Fibroblast of upper back skin (primary cell): ENCODE measurements at regions not wholly inside any gene's neighbourhood (a gene's known extent, or its start where the extent isn't known, plus 50 kb on each side); places are given as distances from the start of the nearest gene placed in this dataset.
A peak's percentile ranks its signal among the peaks of the same experiment; 100 is the strongest.
"Not testable (repeated sequence)": the region's sequence is repeated elsewhere in the genome, so short reads cannot be mapped to it uniquely, and the experiment has no call there.

Source experiments
- DNase-seq: peaks from one replicate; pipeline ENCODE4 v3.0.0-alpha.2; 2013

- no peak for DNase-seq
Observed at GRCh38 chr5:58012102-58012501, 447.8 kb downstream of the PLK2 start.

DNA sequence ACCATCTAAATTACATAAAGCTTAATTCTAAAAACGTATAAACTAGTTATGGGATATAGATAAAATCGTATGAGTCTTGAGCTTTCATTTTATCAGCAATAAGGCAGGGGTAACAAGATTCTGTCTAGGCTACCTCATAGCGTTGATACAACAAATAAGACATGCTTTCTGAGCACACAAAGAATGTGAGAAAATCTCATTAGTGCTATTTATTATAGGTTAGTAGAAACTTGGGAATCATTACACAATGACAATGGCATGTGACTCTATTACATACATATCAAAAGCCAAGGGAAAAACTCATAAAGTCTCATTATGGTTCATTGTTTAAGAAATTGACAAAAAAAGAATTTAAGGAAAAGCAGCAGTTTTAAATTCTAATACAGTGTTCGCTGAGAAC is 448.6 kb downstream of the PLK2 start:
- DNase-seq: no peak

DNA sequence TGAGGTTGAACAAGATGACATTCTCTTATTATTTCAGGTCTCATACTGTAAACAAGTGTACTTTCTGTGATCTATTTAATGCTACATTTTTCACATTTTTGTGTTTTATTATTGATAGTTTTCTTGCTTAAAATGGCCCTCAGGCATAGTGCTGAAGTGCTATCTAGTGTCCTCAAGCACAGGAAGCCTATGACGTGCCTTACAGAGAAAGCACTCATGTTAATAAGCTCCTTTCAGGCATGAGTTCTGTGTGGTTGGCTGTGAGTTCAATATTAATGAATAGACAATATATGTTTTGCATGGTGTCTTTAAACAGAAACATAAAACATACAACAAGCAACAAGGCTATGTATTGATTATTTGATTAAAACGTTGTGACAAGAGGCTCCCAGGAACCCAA is 450.1 kb downstream of the PLK2 start:
- DNase-seq: no peak

- DNase-seq: no peak
Observed at GRCh38 chr5:58002323-58002722, 457.6 kb downstream of the PLK2 start.

GRCh38 chr5:57993866-57994265 is 466.0 kb downstream of the PLK2 start:
- DNase-seq: no peak

GRCh38 chr5:57989378-57989777 is 470.5 kb downstream of the PLK2 start:
- no peak for DNase-seq

DNA sequence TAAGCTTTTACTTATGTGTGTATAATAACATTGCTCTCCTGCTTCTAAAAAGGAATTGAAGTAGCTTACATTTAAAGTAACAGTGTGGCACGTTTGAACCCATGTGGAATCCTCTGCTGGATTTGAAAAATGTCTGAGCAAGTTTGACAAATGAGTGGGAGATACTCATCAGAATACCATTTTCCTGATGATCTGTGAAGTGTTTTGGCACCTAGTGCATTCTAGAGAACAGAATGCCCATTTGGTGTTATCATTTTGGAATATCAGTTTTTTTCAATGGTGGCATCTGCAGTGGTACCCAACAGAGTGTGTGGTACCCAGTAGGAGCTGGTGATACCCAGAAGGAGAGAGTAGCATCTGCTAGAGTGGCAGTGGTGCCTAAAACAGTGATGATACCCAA is 471.1 kb downstream of the PLK2 start:
- no peak for DNase-seq

- DNase-seq: no peak
Observed at GRCh38 chr5:57987552-57987951, 472.3 kb downstream of the PLK2 start.

DNA sequence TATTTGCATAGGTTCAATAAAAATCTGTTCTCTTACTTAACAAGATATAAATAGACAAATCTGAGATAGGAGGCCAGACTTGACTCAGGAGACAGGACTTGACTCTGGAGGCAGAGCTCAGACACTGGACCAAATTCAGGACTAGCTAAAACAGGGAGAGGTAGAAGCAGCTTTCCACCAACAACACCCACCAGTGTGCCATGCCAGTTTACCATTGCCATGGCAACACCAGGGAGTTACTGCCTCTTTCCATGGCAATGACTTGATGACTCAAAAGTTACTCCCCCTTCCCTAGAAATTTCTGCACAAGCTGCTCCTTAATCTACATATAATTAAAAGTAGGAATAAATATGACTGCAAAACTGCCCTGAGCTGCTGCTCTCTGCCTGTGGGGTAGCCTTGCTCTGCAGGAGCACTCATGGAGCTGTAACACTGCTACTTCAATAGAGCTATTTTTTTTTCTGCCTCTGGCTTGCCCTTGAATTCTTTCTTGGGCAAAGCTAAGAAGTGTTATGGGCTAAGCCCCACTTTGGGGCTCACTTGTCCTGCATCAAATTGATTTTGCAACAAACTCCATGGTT is 473.0 kb downstream of the PLK2 start:
- peak; percentile 18 for DNase-seq

GRCh38 chr5:57983426-57983825 is 476.5 kb downstream of the PLK2 start:
- no peak for DNase-seq

- no peak for DNase-seq
Observed at GRCh38 chr5:57979671-57980070, 480.2 kb downstream of the PLK2 start.

GRCh38 chr5:57976506-57976905 is 483.4 kb downstream of the PLK2 start:
- DNase-seq: peak; percentile 3

- DNase-seq: not testable (repeated sequence)
Observed at GRCh38 chr5:57972099-57972498, 487.8 kb downstream of the PLK2 start.

DNA sequence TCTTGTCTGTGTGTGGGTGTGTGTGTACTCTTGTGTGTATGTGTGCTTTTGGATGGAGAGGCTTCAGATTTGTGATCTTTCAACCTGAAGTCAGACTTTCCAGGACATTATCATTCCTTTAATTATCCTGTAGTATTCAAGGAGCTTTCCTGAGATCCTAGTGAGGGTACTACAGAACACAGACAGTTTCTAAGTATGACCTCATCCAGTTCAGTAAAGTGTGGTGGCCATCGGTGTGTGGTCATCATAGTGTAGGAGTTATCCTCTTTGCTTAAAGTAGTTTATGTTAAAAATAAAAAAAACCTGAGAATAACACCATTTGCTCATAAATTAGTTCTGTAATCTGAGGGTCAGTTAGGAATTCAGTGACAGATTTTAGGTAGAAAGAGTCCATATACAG is 478.0 kb upstream of the ACTBL2 start:
- DNase-seq: no peak

GRCh38 chr5:57956636-57957035 is 474.0 kb upstream of the ACTBL2 start:
- DNase-seq: no peak

GRCh38 chr5:57955511-57955910 is 472.9 kb upstream of the ACTBL2 start:
- no peak for DNase-seq

- no peak for DNase-seq
Observed at GRCh38 chr5:57953792-57954191, 471.2 kb upstream of the ACTBL2 start.

DNA sequence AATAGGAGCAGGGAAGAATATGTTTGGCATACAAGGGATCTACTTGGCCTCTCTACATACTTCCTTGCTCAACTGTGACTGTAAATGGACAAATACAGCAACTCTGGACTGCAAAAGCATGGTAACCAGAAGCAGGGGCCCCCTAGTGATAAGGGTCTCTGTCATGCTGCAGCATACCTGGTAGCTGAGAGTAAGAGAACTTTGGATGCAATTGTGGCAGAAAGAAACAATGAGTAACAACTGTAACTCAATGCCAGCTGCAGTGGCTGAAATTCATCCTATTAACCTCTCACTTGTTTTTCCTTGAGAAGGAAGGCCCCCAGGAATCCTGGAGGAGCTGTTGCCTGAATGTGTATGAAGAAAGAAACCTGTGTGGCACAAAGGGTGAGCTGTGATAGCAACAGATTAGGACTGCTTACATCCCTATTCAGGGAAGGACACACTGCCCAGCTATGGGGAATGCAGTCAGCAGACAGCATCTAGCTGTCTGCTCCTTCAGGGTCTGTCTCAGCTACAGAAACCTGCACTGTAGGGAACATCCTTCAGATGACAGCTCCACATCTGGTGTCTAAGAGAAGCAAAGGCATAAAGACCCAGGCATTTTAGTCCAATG is 468.1 kb upstream of the ACTBL2 start:
- no peak for DNase-seq

- no peak for DNase-seq
Observed at GRCh38 chr5:57948091-57948490, 465.5 kb upstream of the ACTBL2 start.

GRCh38 chr5:57947181-57947580 is 464.6 kb upstream of the ACTBL2 start:
- DNase-seq: no peak

GRCh38 chr5:57940879-57941278 is 458.3 kb upstream of the ACTBL2 start:
- DNase-seq: no peak

GRCh38 chr5:57940236-57940635 is 457.6 kb upstream of the ACTBL2 start:
- no peak for DNase-seq

DNA sequence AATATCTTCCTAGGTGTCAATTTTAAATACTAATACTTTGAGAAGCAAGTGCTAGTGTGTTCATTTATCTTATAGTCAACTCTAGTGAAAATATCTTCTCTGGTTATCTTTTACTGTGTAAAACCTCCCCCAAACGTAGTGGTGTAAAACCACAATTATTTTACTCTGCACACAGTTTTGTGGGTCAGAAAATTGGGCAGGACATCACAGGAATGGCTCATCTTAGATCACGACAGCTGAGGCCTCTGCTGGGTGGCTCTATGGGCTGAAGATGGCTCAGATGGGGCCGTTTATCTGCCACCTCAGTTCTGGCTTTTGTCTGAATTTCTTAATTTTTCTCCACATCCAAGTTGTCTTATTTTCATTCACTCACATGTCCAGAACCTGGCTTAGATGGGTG is 457.2 kb upstream of the ACTBL2 start:
- peak; percentile 19 for DNase-seq

DNA sequence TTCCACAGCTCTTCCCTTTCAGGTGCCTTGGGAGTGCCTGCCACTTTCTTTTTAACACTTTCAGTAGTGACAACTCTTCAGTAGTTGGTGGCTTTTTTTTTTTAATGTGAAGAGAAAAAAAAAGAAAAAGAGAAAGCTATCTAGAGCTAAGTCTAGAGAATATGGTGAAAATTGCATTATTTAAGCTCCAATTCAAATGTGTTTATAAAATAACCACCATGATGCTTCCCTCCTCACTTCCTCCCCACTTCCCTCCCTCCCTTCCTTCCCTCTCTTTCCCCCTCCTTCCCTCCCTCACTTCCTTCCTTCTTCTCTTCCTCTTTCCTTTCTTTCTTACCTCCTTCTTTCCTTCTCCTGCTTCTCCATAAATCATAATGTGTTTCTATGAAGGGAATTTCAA is 456.7 kb upstream of the ACTBL2 start:
- no peak for DNase-seq

DNA sequence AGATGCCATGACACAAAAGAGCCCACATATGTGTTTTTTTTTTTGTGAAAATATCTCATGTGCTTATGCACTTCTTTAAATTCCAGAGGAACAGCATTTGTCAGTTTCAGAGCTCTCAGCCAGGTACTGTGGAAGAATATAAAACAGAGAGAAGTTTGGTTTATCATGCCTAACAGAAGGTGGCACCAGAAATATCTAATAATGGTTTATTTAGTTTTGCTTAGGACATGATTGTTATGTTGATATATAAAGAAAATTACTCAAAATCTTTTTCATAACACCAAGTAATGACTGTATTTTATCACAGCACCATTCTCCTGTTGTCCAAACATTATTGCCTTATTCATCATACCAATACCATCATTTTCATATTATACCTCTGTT is 455.6 kb upstream of the ACTBL2 start:
- no peak for DNase-seq
